ENCODE measurements at regions not wholly inside any gene's neighbourhood (a gene's known extent, or its start where the extent isn't known, plus 50 kb on each side); places are given as distances from the start of the nearest gene placed in this dataset.

DNA sequence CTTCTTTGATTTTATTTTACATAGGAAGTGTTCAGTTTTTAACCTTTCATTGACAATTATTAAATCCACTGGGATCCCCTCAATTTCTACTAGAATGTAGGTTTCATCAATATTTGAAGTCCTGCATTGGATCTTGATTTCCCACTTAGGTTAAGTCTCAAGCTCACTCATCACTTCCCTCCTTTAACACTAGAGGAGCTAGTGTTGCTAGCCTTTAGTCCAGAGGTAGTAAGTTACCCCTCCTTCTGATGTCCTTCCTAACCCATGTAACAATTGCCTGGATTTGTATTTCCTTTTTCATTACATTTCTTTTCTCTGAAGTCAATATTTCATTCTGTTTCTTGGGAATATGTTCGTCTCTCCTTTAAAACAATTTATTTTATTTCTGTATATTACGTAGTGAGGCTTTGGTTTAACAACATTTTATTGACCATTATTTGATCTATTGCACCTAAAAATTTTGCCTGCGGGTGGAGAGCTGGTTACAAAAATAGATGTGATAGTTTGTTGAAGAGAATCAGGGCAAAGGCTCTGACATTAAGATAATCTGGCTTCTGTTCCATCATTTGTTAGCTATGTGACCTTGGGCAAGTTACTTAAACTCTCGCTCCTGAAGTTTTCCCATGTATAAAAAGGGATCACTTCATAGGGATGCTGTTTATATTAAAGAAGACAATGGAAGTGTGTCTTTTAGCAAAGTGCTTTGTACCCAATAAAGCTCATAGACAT lies 833.0 kb downstream of the SLC4A3 start:
- TF ChIP-seq, protein P1, sequence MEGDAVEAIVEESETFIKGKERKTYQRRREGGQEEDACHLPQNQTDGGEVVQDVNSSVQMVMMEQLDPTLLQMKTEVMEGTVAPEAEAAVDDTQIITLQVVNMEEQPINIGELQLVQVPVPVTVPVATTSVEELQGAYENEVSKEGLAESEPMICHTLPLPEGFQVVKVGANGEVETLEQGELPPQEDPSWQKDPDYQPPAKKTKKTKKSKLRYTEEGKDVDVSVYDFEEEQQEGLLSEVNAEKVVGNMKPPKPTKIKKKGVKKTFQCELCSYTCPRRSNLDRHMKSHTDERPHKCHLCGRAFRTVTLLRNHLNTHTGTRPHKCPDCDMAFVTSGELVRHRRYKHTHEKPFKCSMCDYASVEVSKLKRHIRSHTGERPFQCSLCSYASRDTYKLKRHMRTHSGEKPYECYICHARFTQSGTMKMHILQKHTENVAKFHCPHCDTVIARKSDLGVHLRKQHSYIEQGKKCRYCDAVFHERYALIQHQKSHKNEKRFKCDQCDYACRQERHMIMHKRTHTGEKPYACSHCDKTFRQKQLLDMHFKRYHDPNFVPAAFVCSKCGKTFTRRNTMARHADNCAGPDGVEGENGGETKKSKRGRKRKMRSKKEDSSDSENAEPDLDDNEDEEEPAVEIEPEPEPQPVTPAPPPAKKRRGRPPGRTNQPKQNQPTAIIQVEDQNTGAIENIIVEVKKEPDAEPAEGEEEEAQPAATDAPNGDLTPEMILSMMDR (IDR thresholded peaks at IDR 0.05): no peak
- no peak for TF ChIP-seq POLR2A (IDR thresholded peaks at IDR 0.05)
